Common myeloid progenitor, CD34-positive (primary cell): ENCODE measurements at regions not wholly inside any gene's neighbourhood (a gene's known extent, or its start where the extent isn't known, plus 50 kb on each side); places are given as distances from the start of the nearest gene placed in this dataset.

Experiments
- CTCF ChIA-PET: fragments of 350-600 bp; sonication (Branson Sonifier 250); formaldehyde crosslinking; loops from one replicate; lab custom pipeline; 2021; ENCODE audit warnings: antibody characterized with exemption; lab: Charles Lee
- POLR2A ChIA-PET: fragments of 350-600 bp; sonication (Branson Sonifier 250); formaldehyde crosslinking; loops from one replicate; lab custom pipeline; 2021; ENCODE audit warnings: antibody characterized with exemption; lab: Charles Lee
- DNase-seq, 3 donors: peaks; one replicate each; pipeline versions ENCODE4 v3.0.0 to v3.0.0-alpha.2; 2013
- H3K27ac ChIP-seq, 2 experiments: 1 replicate in 1 of 2; 2 replicates in 1 of 2; pipeline ENCODE4 v1.7.0; 2013; ENCODE audit warnings: inconsistent platforms in 2 of 2, low read length in 2 of 2, mild to moderate bottlenecking in 2 of 2, low read depth in 1 of 2, moderate library complexity in 1 of 2; ENCODE audit not compliant: severe bottlenecking in 2 of 2, insufficient read depth in 1 of 2, poor library complexity in 1 of 2
- H3K27me3 ChIP-seq, 5 experiments: replicated peaks in 2 of 5; 1 replicate in 3 of 5; 2 replicates in 2 of 5; pipeline versions ENCODE4 v1.6.1 to v1.7.0; 2013; ENCODE audit warnings: low read length in 4 of 5, mild to moderate bottlenecking in 2 of 5, moderate library complexity in 2 of 5, inconsistent platforms in 1 of 5; ENCODE audit not compliant: insufficient read depth in 5 of 5, control insufficient read depth in 4 of 5
- H3K36me3 ChIP-seq, 4 experiments: 1 replicate in 2 of 4; 2 replicates in 2 of 4; pipeline versions ENCODE4 v1.6.1 to v1.7.0; 2013; ENCODE audit warnings: low read length in 3 of 4, control low read depth in 1 of 4, mild to moderate bottlenecking in 1 of 4; ENCODE audit not compliant: control insufficient read depth in 4 of 4, insufficient read depth in 4 of 4
- H3K4me1 ChIP-seq, 4 experiments: 1 replicate in 3 of 4; 2 replicates in 1 of 4; pipeline versions ENCODE4 v1.6.1 to v1.7.1; 2013; ENCODE audit warnings: low read length in 3 of 4, mild to moderate bottlenecking in 3 of 4, control low read depth in 1 of 4, inconsistent platforms in 1 of 4, moderate library complexity in 1 of 4; ENCODE audit not compliant: control insufficient read depth in 4 of 4, insufficient read depth in 4 of 4; ENCODE audit errors: control extremely low read depth in 1 of 4
- H3K4me3 ChIP-seq, 7 experiments: 1 replicate in 4 of 7; 2 replicates in 3 of 7; pipeline versions ENCODE4 v1.5.1 to v1.7.0; 2013; ENCODE audit warnings: mild to moderate bottlenecking in 7 of 7, low read length in 6 of 7, moderate library complexity in 6 of 7, inconsistent platforms in 2 of 7, low read depth in 2 of 7, control low read depth in 1 of 7; ENCODE audit not compliant: insufficient read depth in 4 of 7, control insufficient read depth in 1 of 7; ENCODE audit errors: extremely low read depth in 1 of 7
- H3K9me3 ChIP-seq, 5 experiments: 1 replicate in 4 of 5; 2 replicates in 1 of 5; pipeline versions ENCODE4 v1.6.1 to v1.7.1; 2013; ENCODE audit warnings: low read length in 4 of 5, mild to moderate bottlenecking in 2 of 5, inconsistent platforms in 1 of 5, low read depth in 1 of 5, moderate library complexity in 1 of 5; ENCODE audit not compliant: control insufficient read depth in 4 of 5, insufficient read depth in 2 of 5; ENCODE audit errors: control extremely low read depth in 1 of 5
- WGBS: methylation state at CpG from one replicate; pipeline ENCODE4 v1.1.5; 2013; ENCODE audit not compliant: insufficient coverage; 5-methylcytosine and 5-hydroxymethylcytosine counted together

- H3K27ac ChIP-seq = no peak overlapping the region
- no peak overlapping the region for H3K4me3 ChIP-seq
- H3K4me1 ChIP-seq = no peaks in the 10 kb centered on the region
- peaks cover 0 to 2% (median 0%) of the 10 kb centered on the region in 5 experiments for H3K27me3 ChIP-seq
- no peaks in the 10 kb centered on the region for H3K36me3 ChIP-seq
- POLR2A ChIA-PET = no interaction called here
- peaks cover 0 to 2% (median 0%) of the 10 kb centered on the region in 5 experiments for H3K9me3 ChIP-seq
- no peak for DNase-seq
- 100% methylated on average over 3 of the region's 9 CpGs for WGBS
- CTCF ChIA-PET = no interaction called here
Observed at GRCh38 chr2:2546046-2546445, 215.0 kb upstream of the MYT1L start.

- DNase-seq = peak in 2 of 3 donors; percentile 13 to 36
- 58% methylated on average over 22 of the region's 25 CpGs for WGBS
- no peaks in the 10 kb centered on the region for H3K36me3 ChIP-seq
- H3K4me1 ChIP-seq = no peaks in the 10 kb centered on the region
- H3K4me3 ChIP-seq = peak overlapping the region in 2 of 7 experiments; percentile 15 to 35
- H3K27ac ChIP-seq = no peak overlapping the region
- H3K27me3 ChIP-seq = peaks cover 0 to 8% (median 0%) of the 10 kb centered on the region in 5 experiments
- ChIA-PET POLR2A (interaction anchor here (0.6 kb wide), 1 partner anchor 11 kb away, joined by 3 read pairs; no protein-coding TSS in a partner anchor), CTCF (interaction anchor here (0.9 kb wide), 1 partner anchor 16 kb away, joined by 3 read pairs; no protein-coding TSS in a partner anchor)
- no peaks in the 10 kb centered on the region for H3K9me3 ChIP-seq
Observed at GRCh38 chr2:2542966-2543611, 212.0 kb upstream of the MYT1L start.

- WGBS = 95% methylated on average over 3 of the region's 4 CpGs
- DNase-seq = no peak
- Histone ChIP-seq H3K27ac (no peak overlapping the region), H3K36me3 (no peaks in the 10 kb centered on the region), H3K27me3 (peaks cover 0 to 8% (median 0%) of the 10 kb centered on the region in 5 experiments), H3K4me1 (no peaks in the 10 kb centered on the region), H3K4me3 (no peak overlapping the region), H3K9me3 (no peaks in the 10 kb centered on the region)
- CTCF ChIA-PET = no interaction called here
- POLR2A ChIA-PET = interaction anchor here (0.6 kb wide), 1 partner anchor 10 kb away, joined by 3 read pairs; no protein-coding TSS in a partner anchor
Observed at GRCh38 chr2:2542316-2542715, 211.2 kb upstream of the MYT1L start.

GRCh38 chr2:2540406-2540805 lies 209.3 kb upstream of the MYT1L start:
- CTCF ChIA-PET = no interaction called here
- H3K9me3 ChIP-seq = no peaks in the 10 kb centered on the region
- 84% methylated on average over 8 of the region's 9 CpGs for WGBS
- no peak overlapping the region for H3K4me3 ChIP-seq
- DNase-seq = no peak
- POLR2A ChIA-PET = no interaction called here
- no peak overlapping the region for H3K27ac ChIP-seq
- H3K27me3 ChIP-seq = peaks cover 0 to 8% (median 0%) of the 10 kb centered on the region in 5 experiments
- no peaks in the 10 kb centered on the region for H3K4me1 ChIP-seq
- no peaks in the 10 kb centered on the region for H3K36me3 ChIP-seq

- DNase-seq = no peak
- Histone ChIP-seq H3K27ac (no peak overlapping the region), H3K4me1 (no peaks in the 10 kb centered on the region), H3K36me3 (no peaks in the 10 kb centered on the region), H3K4me3 (no peak overlapping the region), H3K27me3 (peaks cover 0 to 8% (median 0%) of the 10 kb centered on the region in 5 experiments), H3K9me3 (no peaks in the 10 kb centered on the region)
- 94% methylated on average over 11 of the region's 11 CpGs for WGBS
- ChIA-PET CTCF (no interaction called here), POLR2A (no interaction called here)
Observed at GRCh38 chr2:2536416-2537056, 205.5 kb upstream of the MYT1L start.

- CTCF ChIA-PET = no interaction called here
- H3K27ac ChIP-seq = no peak overlapping the region
- H3K4me3 ChIP-seq = no peak overlapping the region
- 94% methylated on average over 8 of the region's 10 CpGs for WGBS
- POLR2A ChIA-PET = no interaction called here
- no peak for DNase-seq
- H3K4me1 ChIP-seq = no peaks in the 10 kb centered on the region
- peaks cover 0 to 2% (median 0%) of the 10 kb centered on the region in 5 experiments for H3K9me3 ChIP-seq
- peaks cover 0 to 2% (median 0%) of the 10 kb centered on the region in 5 experiments for H3K27me3 ChIP-seq
- H3K36me3 ChIP-seq = no peaks in the 10 kb centered on the region
Observed at GRCh38 chr2:2530334-2530733, 199.3 kb upstream of the MYT1L start.

- WGBS = 97% methylated on average over 15 of the region's 15 CpGs
- Histone ChIP-seq H3K4me3 (no peak overlapping the region), H3K9me3 (peaks cover 0 to 2% (median 0%) of the 10 kb centered on the region in 5 experiments), H3K4me1 (no peaks in the 10 kb centered on the region), H3K27me3 (peaks cover 0 to 3% (median 0%) of the 10 kb centered on the region in 5 experiments), H3K36me3 (no peaks in the 10 kb centered on the region), H3K27ac (no peak overlapping the region)
- ChIA-PET CTCF (no interaction called here), POLR2A (no interaction called here)
- no peak for DNase-seq
Observed at GRCh38 chr2:2528846-2529245, 197.8 kb upstream of the MYT1L start.
